ENCODE measurements at regions not wholly inside any gene's neighbourhood (a gene's known extent, or its start where the extent isn't known, plus 50 kb on each side); places are given as distances from the start of the nearest gene placed in this dataset.

DNA sequence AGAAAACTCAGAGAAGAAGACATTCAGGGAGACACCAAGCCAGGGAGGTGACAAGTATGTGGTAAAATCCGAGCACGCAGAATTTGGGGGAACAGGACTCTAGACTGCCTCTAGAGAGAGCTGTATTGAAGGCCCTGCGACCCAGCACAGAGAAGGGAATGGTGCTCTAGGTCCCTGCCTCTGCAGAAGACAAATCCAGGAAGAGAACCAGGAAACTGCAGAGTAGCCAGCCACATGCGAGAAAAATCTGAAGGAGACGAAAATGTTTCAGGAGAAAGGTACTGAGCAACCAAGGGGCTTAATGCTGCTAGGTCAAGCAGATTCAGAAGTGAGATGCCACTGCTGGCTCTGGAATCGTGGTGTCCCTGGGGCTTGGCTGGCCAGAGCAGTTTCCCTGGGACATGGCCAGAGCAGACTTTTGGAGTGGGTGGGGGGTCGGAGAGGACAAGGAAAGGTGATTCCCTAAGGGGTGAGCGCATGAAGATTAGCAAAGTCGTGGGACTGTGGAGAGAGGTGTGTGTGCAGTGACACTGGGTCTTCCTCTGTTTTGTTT is 158.0 kb upstream of the KLF6 start:
- Mint-ChIP-seq H3K27me3 (no peaks in the 10 kb centered on the region), H3K36me3 (ENCODE audit: low read depth) (no peaks in the 10 kb centered on the region), H3K27ac (no peak overlapping the region), H3K9me3 (no peaks in the 10 kb centered on the region), H3K4me3 (no peak overlapping the region), H3K4me1 (no peaks in the 10 kb centered on the region)
- no peak for DNase-seq
- TF ChIP-seq, protein P1, sequence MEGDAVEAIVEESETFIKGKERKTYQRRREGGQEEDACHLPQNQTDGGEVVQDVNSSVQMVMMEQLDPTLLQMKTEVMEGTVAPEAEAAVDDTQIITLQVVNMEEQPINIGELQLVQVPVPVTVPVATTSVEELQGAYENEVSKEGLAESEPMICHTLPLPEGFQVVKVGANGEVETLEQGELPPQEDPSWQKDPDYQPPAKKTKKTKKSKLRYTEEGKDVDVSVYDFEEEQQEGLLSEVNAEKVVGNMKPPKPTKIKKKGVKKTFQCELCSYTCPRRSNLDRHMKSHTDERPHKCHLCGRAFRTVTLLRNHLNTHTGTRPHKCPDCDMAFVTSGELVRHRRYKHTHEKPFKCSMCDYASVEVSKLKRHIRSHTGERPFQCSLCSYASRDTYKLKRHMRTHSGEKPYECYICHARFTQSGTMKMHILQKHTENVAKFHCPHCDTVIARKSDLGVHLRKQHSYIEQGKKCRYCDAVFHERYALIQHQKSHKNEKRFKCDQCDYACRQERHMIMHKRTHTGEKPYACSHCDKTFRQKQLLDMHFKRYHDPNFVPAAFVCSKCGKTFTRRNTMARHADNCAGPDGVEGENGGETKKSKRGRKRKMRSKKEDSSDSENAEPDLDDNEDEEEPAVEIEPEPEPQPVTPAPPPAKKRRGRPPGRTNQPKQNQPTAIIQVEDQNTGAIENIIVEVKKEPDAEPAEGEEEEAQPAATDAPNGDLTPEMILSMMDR (IDR thresholded peaks at IDR 0.05), result no peak
- intact Hi-C loops (cut with micrococcal nuclease), result no loop called here
- POLR2A ChIA-PET, result no interaction called here
- CTCF ChIA-PET, result no interaction called here
- no peak for ATAC-seq (ENCODE audit: low read depth)

GRCh38 chr10:3941676-3942075 is 156.7 kb upstream of the KLF6 start:
- no peak overlapping the region for H3K4me3 Mint-ChIP-seq
- ChIA-PET CTCF (no interaction called here), POLR2A (interaction anchor here (0.6 kb wide), 1 partner anchor 67 kb away, joined by 3 read pairs; no protein-coding TSS in a partner anchor)
- ATAC-seq (ENCODE audit: low read depth) (no peak), DNase-seq (no peak)
- H3K27me3 Mint-ChIP-seq, result no peaks in the 10 kb centered on the region
- H3K36me3 Mint-ChIP-seq (ENCODE audit: low read depth), result no peaks in the 10 kb centered on the region
- no peaks in the 10 kb centered on the region for H3K9me3 Mint-ChIP-seq
- H3K4me1 Mint-ChIP-seq, result peaks cover 2% of the 10 kb centered on the region
- TF ChIP-seq, protein P1 (IDR thresholded peaks at IDR 0.05), result no peak
- intact Hi-C loops (cut with micrococcal nuclease), result no loop called here
- no peak overlapping the region for H3K27ac Mint-ChIP-seq

DNA sequence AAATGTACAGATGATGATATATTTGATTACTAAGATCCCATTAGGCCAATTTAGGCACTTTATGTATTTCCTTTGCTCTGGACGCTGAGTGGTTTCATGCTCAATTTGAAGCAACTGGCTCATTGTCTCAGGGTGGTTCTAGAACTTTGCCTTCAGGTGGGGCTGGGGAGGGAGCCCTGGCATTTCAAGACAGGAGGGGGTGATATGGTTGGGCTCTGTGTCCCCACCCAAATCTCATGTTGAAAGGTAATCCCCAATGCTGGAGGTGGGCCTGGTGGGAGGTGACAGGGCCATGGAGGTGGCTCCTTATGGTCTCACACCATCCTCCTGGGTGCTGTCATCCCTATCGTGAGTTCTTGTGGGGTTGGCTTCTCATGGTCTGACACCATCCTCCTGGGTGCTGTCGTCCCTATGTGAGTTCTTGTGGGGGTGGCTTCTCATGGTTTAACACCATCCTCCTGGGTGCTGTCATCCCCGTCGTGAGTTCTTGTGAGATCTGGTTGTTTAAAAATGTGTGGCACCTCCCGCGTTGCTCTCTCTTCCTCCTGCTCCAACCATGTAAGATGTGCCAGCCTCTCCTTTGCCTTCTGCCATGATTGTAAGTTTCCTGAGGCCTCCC is 151.5 kb upstream of the KLF6 start:
- peaks cover 31% of the 10 kb centered on the region for H3K4me1 Mint-ChIP-seq
- TF ChIP-seq, protein P1 (IDR thresholded peaks at IDR 0.05), result no peak
- no peaks in the 10 kb centered on the region for H3K9me3 Mint-ChIP-seq
- DNase-seq, result no peak
- no peak overlapping the region for H3K4me3 Mint-ChIP-seq
- ChIA-PET POLR2A (interaction anchor here (1.1 to 2.4 kb wide), 4 partner anchors 62 to 154 kb away, joined by 3 to 12 read pairs (median 10); partner anchors contain the start of gene KLF6), CTCF (no interaction called here)
- no peak overlapping the region for H3K27ac Mint-ChIP-seq
- no peak for ATAC-seq (ENCODE audit: low read depth)
- intact Hi-C loops (cut with micrococcal nuclease), result loop anchor here (5.0 kb wide), 4 partner anchors 76 to 694 kb away; no protein-coding TSS in a partner anchor
- H3K27me3 Mint-ChIP-seq, result no peaks in the 10 kb centered on the region
- no peaks in the 10 kb centered on the region for H3K36me3 Mint-ChIP-seq (ENCODE audit: low read depth)

DNA sequence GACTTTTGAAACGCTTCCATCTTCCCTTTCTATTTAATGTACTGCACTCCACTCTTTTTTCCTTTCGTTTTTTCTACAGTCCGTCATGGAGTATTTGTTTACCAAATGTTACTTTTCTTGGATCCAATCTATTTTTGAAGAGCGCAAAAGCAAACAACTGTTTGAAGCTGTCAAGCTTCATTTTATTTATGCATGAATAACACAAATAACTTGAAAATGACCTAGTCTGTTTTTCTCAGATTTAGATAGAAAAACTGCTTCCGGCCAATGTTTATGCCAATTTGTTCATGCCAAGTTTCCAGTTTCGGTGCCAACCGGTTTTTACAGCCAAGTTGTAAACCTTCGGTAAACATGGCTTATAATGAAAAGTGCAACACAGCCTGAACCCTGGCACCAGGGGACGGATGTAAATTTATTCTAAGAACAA is 150.9 kb upstream of the KLF6 start:
- DNase-seq, result no peak
- no peaks in the 10 kb centered on the region for H3K27me3 Mint-ChIP-seq
- H3K36me3 Mint-ChIP-seq (ENCODE audit: low read depth), result no peaks in the 10 kb centered on the region
- ATAC-seq (ENCODE audit: low read depth), result no peak
- H3K4me3 Mint-ChIP-seq, result peak overlapping the region; percentile 67
- H3K4me1 Mint-ChIP-seq, result peaks cover 31% of the 10 kb centered on the region
- TF ChIP-seq, protein P1 (IDR thresholded peaks at IDR 0.05), result no peak
- intact Hi-C loops (cut with micrococcal nuclease), result loop anchor here (1.0 to 5.0 kb wide), 9 partner anchors 34 to 694 kb away; partner anchors contain the start of gene KLF6
- H3K27ac Mint-ChIP-seq, result peak overlapping the region; percentile 88
- ChIA-PET CTCF (interaction anchor here (1.1 kb wide), 2 partner anchors 34 to 151 kb away, joined by 3 to 4 read pairs; partner anchors contain the start of gene KLF6), POLR2A (interaction anchor here (1.1 to 3.0 kb wide), 4 partner anchors 61 to 153 kb away, joined by 3 to 27 read pairs (median 12); partner anchors contain the start of gene KLF6)
- no peaks in the 10 kb centered on the region for H3K9me3 Mint-ChIP-seq

- H3K4me1 Mint-ChIP-seq, result peaks cover 31% of the 10 kb centered on the region
- H3K36me3 Mint-ChIP-seq (ENCODE audit: low read depth), result no peaks in the 10 kb centered on the region
- H3K27ac Mint-ChIP-seq, result peak overlapping the region; percentile 88
- intact Hi-C loops (cut with micrococcal nuclease), result loop anchor here (1.0 to 5.0 kb wide), 9 partner anchors 33 to 693 kb away; partner anchors contain the start of gene KLF6
- ChIA-PET POLR2A (interaction anchor here (0.6 to 3.0 kb wide), 6 partner anchors 60 to 213 kb away, joined by 3 to 27 read pairs (median 8); partner anchors contain the start of gene KLF6), CTCF (interaction anchor here (0.9 to 1.1 kb wide), 3 partner anchors 33 to 150 kb away, joined by 3 to 4 read pairs (median 3); partner anchors contain the start of gene KLF6)
- peak; percentile 98 for ATAC-seq (ENCODE audit: low read depth)
- peak overlapping the region; percentile 67 for H3K4me3 Mint-ChIP-seq
- H3K9me3 Mint-ChIP-seq, result no peaks in the 10 kb centered on the region
- DNase-seq, result peak; percentile 31
- TF ChIP-seq, protein P1 (IDR thresholded peaks at IDR 0.05), result no peak
- no peaks in the 10 kb centered on the region for H3K27me3 Mint-ChIP-seq
Measured at GRCh38 chr10:3935141-3935540, 150.1 kb upstream of the KLF6 start.
